SK-N-SH (cell line): ENCODE measurements at regions not wholly inside any gene's neighbourhood (a gene's known extent, or its start where the extent isn't known, plus 50 kb on each side); places are given as distances from the start of the nearest gene placed in this dataset.

Experiments
- CTCF ChIA-PET: fragments of 300-600, 350-600 bp; formaldehyde crosslinking; extraction: SDS; loops from one replicate; lab custom pipeline; 2021; lab: Yijun Ruan, JAX
- POLR2A ChIA-PET: fragments of 350-600 bp; sonication (Branson Sonifier 250); formaldehyde crosslinking; extraction: SDS; loops from one replicate; lab custom pipeline; 2020; ENCODE audit warnings: antibody characterized with exemption, inconsistent platforms; lab: Yijun Ruan, JAX
- DNase-seq: peaks from one replicate; pipeline ENCODE4 v3.0.0; 2012
- H2AFZ ChIP-seq: fragments of 200-600 bp; sonication (generic); 2 replicates; pipeline ENCODE4 v1.8.1; 2016; ENCODE audit warnings: antibody characterized with exemption, mild to moderate bottlenecking, low read depth
- H3F3A ChIP-seq: fragments of 200-600 bp; sonication (generic); replicated peaks from 2 replicates; pipeline ENCODE3; 2016; ENCODE audit warnings: antibody characterized with exemption, mild to moderate bottlenecking; ENCODE audit not compliant: insufficient read depth
- H3K27ac ChIP-seq, 2 experiments: fragments of 200-500 bp in 1 of 2; fragments of 200-600 bp in 1 of 2; sonication (Bioruptor generic) in 1 of 2; sonication (generic), shearing (Covaris generic) in 1 of 2; 2 replicates each; pipeline versions ENCODE4 v1.5.1 to v1.6.1; 2014 to 2016; ENCODE audit warnings: low read depth in 2 of 2, inconsistent platforms in 1 of 2, low read length in 1 of 2, mild to moderate bottlenecking in 1 of 2, mixed read lengths in 1 of 2
- H3K27me3 ChIP-seq: fragments of 200-600 bp; sonication (generic), shearing (Covaris generic); 2 replicates; pipeline ENCODE4 v1.6.1; 2016; ENCODE audit warnings: mixed run types; ENCODE audit not compliant: insufficient read depth
- H3K36me3 ChIP-seq, 2 experiments: fragments of 200-500 bp in 1 of 2; fragments of 200-600 bp in 1 of 2; sonication (Bioruptor generic) in 1 of 2; sonication (generic) in 1 of 2; replicated peaks in 1 of 2; 2 replicates each; pipeline versions ENCODE3 to v1.5.1; 2014 to 2016; ENCODE audit warnings: low read length in 1 of 2, mild to moderate bottlenecking in 1 of 2; ENCODE audit not compliant: insufficient read depth in 2 of 2, control insufficient read depth in 1 of 2
- H3K4me1 ChIP-seq, 2 experiments: fragments of 200-500 bp in 1 of 2; fragments of 200-600 bp in 1 of 2; sonication (Bioruptor generic) in 1 of 2; sonication (generic), shearing (Covaris generic) in 1 of 2; 2 replicates each; pipeline versions ENCODE4 v1.5.1 to v1.6.1; 2014 to 2016; ENCODE audit warnings: low read depth in 1 of 2, low read length in 1 of 2, mixed run types in 1 of 2; ENCODE audit not compliant: insufficient read depth in 2 of 2, control insufficient read depth in 1 of 2
- H3K4me2 ChIP-seq: fragments of 200-600 bp; sonication (generic), shearing (Covaris generic); 2 replicates; pipeline ENCODE4 v1.6.1; 2017; ENCODE audit warnings: mixed run types
- H3K4me3 ChIP-seq, 2 experiments: fragments of 200-500 bp in 1 of 2; fragments of 200-600 bp in 1 of 2; sonication (Bioruptor generic) in 1 of 2; sonication (generic), shearing (Covaris generic) in 1 of 2; 2 replicates each; pipeline versions ENCODE4 v1.5.1 to v1.8.1; 2014 to 2016; ENCODE audit warnings: low read depth in 2 of 2, inconsistent platforms in 1 of 2, low read length in 1 of 2, mild to moderate bottlenecking in 1 of 2, mixed read lengths in 1 of 2, moderate library complexity in 1 of 2
- H3K79me2 ChIP-seq: fragments of 200-600 bp; sonication (generic); 2 replicates; pipeline ENCODE4 v1.8.1; 2017; ENCODE audit warnings: mild to moderate bottlenecking; ENCODE audit not compliant: insufficient read depth
- H3K9ac ChIP-seq: fragments of 200-600 bp; sonication (generic); 2 replicates; pipeline ENCODE4 v1.6.1; 2017; ENCODE audit warnings: mixed run types
- H3K9me2 ChIP-seq: fragments of 200-600 bp; sonication (generic); 2 replicates; pipeline ENCODE4 v1.6.1; 2017; ENCODE audit warnings: mixed run types
- H3K9me3 ChIP-seq: fragments of 200-600 bp; sonication (generic); 2 replicates; pipeline ENCODE4 v1.6.1; 2017; ENCODE audit warnings: mixed run types, mild to moderate bottlenecking, moderate library complexity
- H4K20me1 ChIP-seq: fragments of 200-600 bp; sonication (generic); 2 replicates; pipeline ENCODE4 v1.6.1; 2017; ENCODE audit warnings: mild to moderate bottlenecking, mixed run types; ENCODE audit not compliant: insufficient read depth
- FOSL2 ChIP-seq: IDR thresholded peaks from 2 replicates; pipeline ENCODE4 v1.4.0; 2012; ENCODE audit warnings: low read depth, mild to moderate bottlenecking, moderate library complexity, borderline replicate concordance
- FOXM1 ChIP-seq: IDR thresholded peaks from 2 replicates; pipeline ENCODE4 v1.4.0; 2012; ENCODE audit warnings: low read depth, mild to moderate bottlenecking
- RAD21 ChIP-seq: IDR thresholded peaks from 2 replicates; pipeline ENCODE4 v1.6.1; 2012; ENCODE audit warnings: mild to moderate bottlenecking, low read length
- TEAD4 ChIP-seq: IDR thresholded peaks from 2 replicates; pipeline ENCODE4 v1.4.0; 2012; ENCODE audit warnings: mild to moderate bottlenecking, borderline replicate concordance; ENCODE audit not compliant: insufficient read depth
- YY1 ChIP-seq: IDR thresholded peaks from 2 replicates; pipeline ENCODE4 v1.4.0; 2012; ENCODE audit warnings: low read depth, mild to moderate bottlenecking
- WGBS: methylation state at CpG from one replicate; pipeline ENCODE4 v1.1.6; 2017; ENCODE audit warnings: low lambda C conversion rate; 5-methylcytosine and 5-hydroxymethylcytosine counted together
- TF ChIP-seq, protein P1 (sequence below): IDR thresholded peaks from 2 replicates; pipeline ENCODE4 v1.6.1; 2012; ENCODE audit warnings: mild to moderate bottlenecking, low read depth, low read length, moderate library complexity
- TF ChIP-seq, protein P2 (sequence below): IDR thresholded peaks from 2 replicates; pipeline ENCODE4 v1.4.0; 2012; ENCODE audit warnings: low read depth, borderline replicate concordance
- TF ChIP-seq, protein P3 (sequence below): IDR thresholded peaks from 2 replicates; pipeline ENCODE4; 2012
- TF ChIP-seq, protein P4 (sequence below): fragments of 150-350 bp; IDR thresholded peaks from 2 replicates; pipeline ENCODE4 v1.6.1; 2017; ENCODE audit warnings: antibody characterized with exemption, low read length, low read depth, borderline replicate concordance

DNA sequence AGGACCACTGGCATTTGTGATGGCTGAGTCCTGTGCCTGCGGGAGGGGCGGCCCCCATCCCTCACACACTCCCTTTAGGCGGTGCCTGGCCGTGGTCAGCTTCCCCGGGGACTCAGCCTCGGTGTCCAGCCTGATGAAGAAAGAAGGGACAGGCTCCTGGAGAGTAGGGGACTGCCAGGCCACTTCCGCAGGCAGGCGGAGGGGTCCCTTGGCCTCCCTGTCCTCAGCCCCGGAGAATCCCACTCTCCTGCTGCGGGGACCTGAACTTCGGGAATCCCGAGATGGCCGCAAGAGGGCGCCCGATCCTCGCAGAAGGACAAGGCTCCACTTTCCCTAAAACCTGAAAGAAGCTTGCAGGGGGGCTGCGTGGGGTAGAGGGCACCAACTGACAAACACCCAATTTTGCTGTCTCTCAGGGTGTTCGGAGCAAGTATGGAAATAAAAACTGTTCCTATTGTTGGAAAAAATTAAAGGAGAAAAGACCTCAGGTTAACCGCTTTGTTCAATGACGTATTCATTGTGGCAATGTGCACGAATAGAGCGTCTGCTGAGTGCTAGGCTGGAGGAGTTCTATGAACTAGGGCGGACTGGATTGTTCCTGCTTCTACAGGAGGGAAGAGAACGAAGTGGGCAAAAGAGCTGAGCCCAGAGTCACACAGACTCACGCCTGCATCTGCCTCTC is 297.3 kb downstream of the ZNF536 start (continued):
- TF ChIP-seq, protein P1, sequence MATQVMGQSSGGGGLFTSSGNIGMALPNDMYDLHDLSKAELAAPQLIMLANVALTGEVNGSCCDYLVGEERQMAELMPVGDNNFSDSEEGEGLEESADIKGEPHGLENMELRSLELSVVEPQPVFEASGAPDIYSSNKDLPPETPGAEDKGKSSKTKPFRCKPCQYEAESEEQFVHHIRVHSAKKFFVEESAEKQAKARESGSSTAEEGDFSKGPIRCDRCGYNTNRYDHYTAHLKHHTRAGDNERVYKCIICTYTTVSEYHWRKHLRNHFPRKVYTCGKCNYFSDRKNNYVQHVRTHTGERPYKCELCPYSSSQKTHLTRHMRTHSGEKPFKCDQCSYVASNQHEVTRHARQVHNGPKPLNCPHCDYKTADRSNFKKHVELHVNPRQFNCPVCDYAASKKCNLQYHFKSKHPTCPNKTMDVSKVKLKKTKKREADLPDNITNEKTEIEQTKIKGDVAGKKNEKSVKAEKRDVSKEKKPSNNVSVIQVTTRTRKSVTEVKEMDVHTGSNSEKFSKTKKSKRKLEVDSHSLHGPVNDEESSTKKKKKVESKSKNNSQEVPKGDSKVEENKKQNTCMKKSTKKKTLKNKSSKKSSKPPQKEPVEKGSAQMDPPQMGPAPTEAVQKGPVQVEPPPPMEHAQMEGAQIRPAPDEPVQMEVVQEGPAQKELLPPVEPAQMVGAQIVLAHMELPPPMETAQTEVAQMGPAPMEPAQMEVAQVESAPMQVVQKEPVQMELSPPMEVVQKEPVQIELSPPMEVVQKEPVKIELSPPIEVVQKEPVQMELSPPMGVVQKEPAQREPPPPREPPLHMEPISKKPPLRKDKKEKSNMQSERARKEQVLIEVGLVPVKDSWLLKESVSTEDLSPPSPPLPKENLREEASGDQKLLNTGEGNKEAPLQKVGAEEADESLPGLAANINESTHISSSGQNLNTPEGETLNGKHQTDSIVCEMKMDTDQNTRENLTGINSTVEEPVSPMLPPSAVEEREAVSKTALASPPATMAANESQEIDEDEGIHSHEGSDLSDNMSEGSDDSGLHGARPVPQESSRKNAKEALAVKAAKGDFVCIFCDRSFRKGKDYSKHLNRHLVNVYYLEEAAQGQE: no peak
- TF ChIP-seq, protein P2, sequence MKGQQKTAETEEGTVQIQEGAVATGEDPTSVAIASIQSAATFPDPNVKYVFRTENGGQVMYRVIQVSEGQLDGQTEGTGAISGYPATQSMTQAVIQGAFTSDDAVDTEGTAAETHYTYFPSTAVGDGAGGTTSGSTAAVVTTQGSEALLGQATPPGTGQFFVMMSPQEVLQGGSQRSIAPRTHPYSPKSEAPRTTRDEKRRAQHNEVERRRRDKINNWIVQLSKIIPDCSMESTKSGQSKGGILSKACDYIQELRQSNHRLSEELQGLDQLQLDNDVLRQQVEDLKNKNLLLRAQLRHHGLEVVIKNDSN: no peak
- TF ChIP-seq TEAD4 (no peak), FOSL2 (no peak)

DNA sequence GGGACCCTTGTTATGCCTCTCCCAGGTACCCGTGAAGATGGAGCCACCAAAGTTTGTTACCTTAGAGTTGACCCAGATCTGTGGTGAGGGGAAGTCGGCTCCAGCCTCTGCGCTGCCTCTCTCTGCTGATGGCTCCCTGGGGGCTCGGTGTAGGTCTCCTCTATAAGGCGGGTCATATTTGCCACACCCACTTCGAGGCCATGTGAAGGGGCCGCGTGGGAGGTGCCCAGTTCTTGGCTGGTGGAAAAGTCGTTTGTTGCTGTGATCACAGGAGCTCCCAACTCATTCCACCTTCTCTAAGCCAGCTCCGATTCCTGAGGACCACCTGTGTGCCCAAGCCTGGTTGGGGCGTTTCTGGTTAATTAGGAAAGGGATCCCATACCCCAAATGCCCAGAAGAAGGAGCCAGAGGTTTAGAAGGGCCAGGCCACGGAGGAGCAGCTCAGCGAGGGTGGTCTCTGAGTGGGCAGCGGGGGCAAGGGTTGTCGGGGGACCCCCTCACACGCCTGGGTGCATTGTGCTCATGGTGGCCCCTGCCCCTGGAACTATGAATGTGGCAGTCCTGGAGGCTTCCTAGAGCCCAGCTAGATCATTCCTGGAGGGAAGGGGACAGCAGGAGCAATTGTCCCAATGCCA is 296.5 kb downstream of the ZNF536 start:
- POLR2A ChIA-PET: no interaction called here
- CTCF ChIA-PET: interaction anchor here (0.6 to 6.2 kb wide), 40 partner anchors 9 to 1895 kb away, joined by 3 to 182 read pairs (median 4); no protein-coding TSS in a partner anchor
- Histone ChIP-seq H3K27ac (no peak overlapping the region), H3K36me3 (no peaks in the 10 kb centered on the region)
- TF ChIP-seq FOXM1 (no peak), YY1 (no peak), RAD21 (no peak)
- TF ChIP-seq, protein P3, sequence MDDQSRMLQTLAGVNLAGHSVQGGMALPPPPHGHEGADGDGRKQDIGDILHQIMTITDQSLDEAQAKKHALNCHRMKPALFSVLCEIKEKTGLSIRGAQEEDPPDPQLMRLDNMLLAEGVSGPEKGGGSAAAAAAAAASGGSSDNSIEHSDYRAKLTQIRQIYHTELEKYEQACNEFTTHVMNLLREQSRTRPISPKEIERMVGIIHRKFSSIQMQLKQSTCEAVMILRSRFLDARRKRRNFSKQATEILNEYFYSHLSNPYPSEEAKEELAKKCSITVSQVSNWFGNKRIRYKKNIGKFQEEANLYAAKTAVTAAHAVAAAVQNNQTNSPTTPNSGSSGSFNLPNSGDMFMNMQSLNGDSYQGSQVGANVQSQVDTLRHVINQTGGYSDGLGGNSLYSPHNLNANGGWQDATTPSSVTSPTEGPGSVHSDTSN: no peak
- TF ChIP-seq, protein P4, sequence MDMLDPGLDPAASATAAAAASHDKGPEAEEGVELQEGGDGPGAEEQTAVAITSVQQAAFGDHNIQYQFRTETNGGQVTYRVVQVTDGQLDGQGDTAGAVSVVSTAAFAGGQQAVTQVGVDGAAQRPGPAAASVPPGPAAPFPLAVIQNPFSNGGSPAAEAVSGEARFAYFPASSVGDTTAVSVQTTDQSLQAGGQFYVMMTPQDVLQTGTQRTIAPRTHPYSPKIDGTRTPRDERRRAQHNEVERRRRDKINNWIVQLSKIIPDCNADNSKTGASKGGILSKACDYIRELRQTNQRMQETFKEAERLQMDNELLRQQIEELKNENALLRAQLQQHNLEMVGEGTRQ: no peak
- TF ChIP-seq, all 33 proteins: peak for 0
- no peaks in the 10 kb centered on the region for H3K27me3 ChIP-seq
- H3F3A ChIP-seq: no peaks in the 10 kb centered on the region
- no peak overlapping the region for H3K4me3 ChIP-seq
- H3K79me2 ChIP-seq: no peaks in the 10 kb centered on the region
- H2AFZ ChIP-seq: no peak overlapping the region
- no peaks in the 10 kb centered on the region for H3K9me3 ChIP-seq
- DNase-seq: no peak
- no peak overlapping the region for H3K4me2 ChIP-seq
- no peaks in the 10 kb centered on the region for H4K20me1 ChIP-seq
- 53% methylated on average over 13 of the region's 16 CpGs for WGBS
- peaks cover 0 to 10% of the 10 kb centered on the region in 2 experiments; a peak in 3 of 4 replicates for H3K4me1 ChIP-seq
- H3K9me2 ChIP-seq: no peaks in the 10 kb centered on the region
- H3K9ac ChIP-seq: no peak overlapping the region
